ACC112 (cell line): ENCODE measurements at regions not wholly inside any gene's neighbourhood (a gene's known extent, or its start where the extent isn't known, plus 50 kb on each side); places are given as distances from the start of the nearest gene placed in this dataset.
"Not testable (repeated sequence)": the region's sequence is repeated elsewhere in the genome, so short reads cannot be mapped to it uniquely, and the experiment has no call there.

ENCODE experiments used
- H2AFZ ChIP-seq: fragments of 200-600 bp; sonication (generic); one replicate; pipeline ENCODE4 v1.6.0; 2017; ENCODE audit warnings: antibody characterized with exemption, low read length; ENCODE audit not compliant: unreplicated experiment
- H3K27ac ChIP-seq: fragments of 200-600 bp; sonication (generic); 2 replicates; pipeline ENCODE4 v1.5.1; 2014; ENCODE audit warnings: low read depth, mild to moderate bottlenecking, antibody characterized with exemption, low read length, moderate library complexity
- H3K27me3 ChIP-seq: fragments of 200-600 bp; sonication (generic); 2 replicates; pipeline ENCODE4 v1.6.1; 2014; ENCODE audit warnings: mild to moderate bottlenecking, antibody characterized with exemption, low read length, moderate library complexity, mixed read lengths; ENCODE audit not compliant: insufficient read depth
- H3K36me3 ChIP-seq: fragments of 200-600 bp; sonication (generic); 2 replicates; pipeline ENCODE4 v1.6.1; 2016; ENCODE audit warnings: mild to moderate bottlenecking, antibody characterized with exemption, low read length, moderate library complexity, mixed read lengths; ENCODE audit not compliant: insufficient read depth
- H3K4me1 ChIP-seq: fragments of 200-600 bp; sonication (generic); one replicate; pipeline ENCODE4 v1.6.1; 2016; ENCODE audit warnings: low read length, mixed read lengths; ENCODE audit not compliant: insufficient read depth, unreplicated experiment, control insufficient read depth
- H3K4me3 ChIP-seq: fragments of 200-600 bp; sonication (generic); 2 replicates; pipeline ENCODE4 v1.5.1; 2014; ENCODE audit warnings: mild to moderate bottlenecking, low read depth, low read length
- H3K79me2 ChIP-seq: fragments of 200-600 bp; sonication (generic); one replicate; pipeline ENCODE4 v1.6.0; 2016; ENCODE audit warnings: low read length; ENCODE audit not compliant: control insufficient read depth, unreplicated experiment, insufficient read depth

- no peaks in the 10 kb centered on the region for H3K4me1 ChIP-seq
- H3K79me2 ChIP-seq: no peaks in the 10 kb centered on the region
- H3K27ac ChIP-seq: no peak overlapping the region
- no peak overlapping the region for H3K4me3 ChIP-seq
- H3K27me3 ChIP-seq: peaks cover 62% of the 10 kb centered on the region
- no peaks in the 10 kb centered on the region for H3K36me3 ChIP-seq
- H2AFZ ChIP-seq: no peak overlapping the region
These were observed 335.4 kb upstream of the MDFIC2 start for GRCh38 chr3:70647823-70648222.

DNA sequence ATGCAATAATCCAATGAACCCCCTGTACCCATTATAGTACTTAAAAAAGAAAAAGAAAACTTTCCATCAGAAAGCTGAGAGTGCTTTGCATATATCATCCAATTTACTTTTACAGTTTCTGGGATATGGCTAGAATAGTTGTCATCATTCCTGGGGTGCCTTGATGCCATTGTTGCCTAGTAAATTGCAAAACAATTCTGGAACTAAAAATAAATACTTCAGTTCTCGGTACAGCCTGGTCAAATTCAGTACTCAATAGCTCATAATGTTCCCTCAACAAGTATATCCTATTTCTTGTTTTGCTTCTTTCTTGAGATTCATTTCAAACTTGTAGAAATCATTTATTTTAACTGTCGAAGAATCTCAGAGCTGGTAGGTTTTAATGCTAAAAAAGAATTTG is 334.7 kb upstream of the MDFIC2 start:
- H3K79me2 ChIP-seq: no peaks in the 10 kb centered on the region
- no peaks in the 10 kb centered on the region for H3K4me1 ChIP-seq
- peaks cover 63% of the 10 kb centered on the region for H3K27me3 ChIP-seq
- no peak overlapping the region for H3K4me3 ChIP-seq
- no peaks in the 10 kb centered on the region for H3K36me3 ChIP-seq
- H3K27ac ChIP-seq: no peak overlapping the region
- no peak overlapping the region for H2AFZ ChIP-seq

DNA sequence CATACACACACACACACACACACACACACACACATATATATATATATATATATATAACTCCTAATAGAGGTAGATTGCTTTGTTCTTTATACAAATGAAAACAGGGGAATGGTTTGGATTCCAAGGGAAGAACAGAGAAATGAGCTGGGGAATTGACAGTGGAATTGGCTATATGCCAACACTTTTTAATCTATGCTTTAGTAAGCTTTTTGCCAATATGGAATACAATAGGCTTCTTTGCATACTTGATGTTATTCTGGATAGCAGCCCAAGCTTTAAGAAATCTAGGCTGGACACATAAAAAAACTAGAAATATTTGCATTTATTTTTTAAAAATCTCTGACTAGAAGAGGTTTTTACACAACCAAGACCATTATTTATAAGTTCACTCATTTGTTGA is 334.2 kb upstream of the MDFIC2 start:
- no peak overlapping the region for H3K27ac ChIP-seq
- no peak overlapping the region for H2AFZ ChIP-seq
- no peak overlapping the region for H3K4me3 ChIP-seq
- no peaks in the 10 kb centered on the region for H3K36me3 ChIP-seq
- H3K4me1 ChIP-seq: no peaks in the 10 kb centered on the region
- peaks cover 64% of the 10 kb centered on the region for H3K27me3 ChIP-seq
- no peaks in the 10 kb centered on the region for H3K79me2 ChIP-seq

- Histone ChIP-seq H3K36me3 (no peaks in the 10 kb centered on the region), H3K4me3 (no peak overlapping the region), H3K27me3 (peaks cover 65% of the 10 kb centered on the region), H3K4me1 (no peaks in the 10 kb centered on the region), H3K79me2 (no peaks in the 10 kb centered on the region), H3K27ac (no peak overlapping the region), H2AFZ (no peak overlapping the region)
These were observed 328.0 kb upstream of the MDFIC2 start for GRCh38 chr3:70640481-70640880.

DNA sequence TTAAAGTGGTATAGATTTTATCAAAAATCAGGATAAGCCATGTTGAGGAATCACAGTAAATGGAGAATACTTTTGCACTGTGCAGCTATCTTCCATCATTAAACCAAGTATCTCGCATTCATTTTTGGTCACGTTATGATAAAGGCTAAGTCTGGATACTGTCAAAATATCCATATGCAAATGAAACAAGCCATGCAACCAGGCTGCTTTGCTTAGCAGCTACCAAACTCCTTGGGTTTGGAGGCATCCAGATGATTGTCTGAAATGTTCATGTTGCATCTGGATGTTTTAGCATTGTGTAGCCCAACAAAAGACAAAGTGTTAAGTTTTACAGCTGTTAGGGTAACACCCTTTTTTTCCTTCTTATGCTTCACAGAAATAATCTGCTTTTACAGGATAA is 322.9 kb upstream of the MDFIC2 start:
- H3K36me3 ChIP-seq: no peaks in the 10 kb centered on the region
- H3K4me3 ChIP-seq: no peak overlapping the region
- H3K27ac ChIP-seq: no peak overlapping the region
- no peaks in the 10 kb centered on the region for H3K79me2 ChIP-seq
- no peak overlapping the region for H2AFZ ChIP-seq
- no peaks in the 10 kb centered on the region for H3K4me1 ChIP-seq
- H3K27me3 ChIP-seq: peaks cover 71% of the 10 kb centered on the region

DNA sequence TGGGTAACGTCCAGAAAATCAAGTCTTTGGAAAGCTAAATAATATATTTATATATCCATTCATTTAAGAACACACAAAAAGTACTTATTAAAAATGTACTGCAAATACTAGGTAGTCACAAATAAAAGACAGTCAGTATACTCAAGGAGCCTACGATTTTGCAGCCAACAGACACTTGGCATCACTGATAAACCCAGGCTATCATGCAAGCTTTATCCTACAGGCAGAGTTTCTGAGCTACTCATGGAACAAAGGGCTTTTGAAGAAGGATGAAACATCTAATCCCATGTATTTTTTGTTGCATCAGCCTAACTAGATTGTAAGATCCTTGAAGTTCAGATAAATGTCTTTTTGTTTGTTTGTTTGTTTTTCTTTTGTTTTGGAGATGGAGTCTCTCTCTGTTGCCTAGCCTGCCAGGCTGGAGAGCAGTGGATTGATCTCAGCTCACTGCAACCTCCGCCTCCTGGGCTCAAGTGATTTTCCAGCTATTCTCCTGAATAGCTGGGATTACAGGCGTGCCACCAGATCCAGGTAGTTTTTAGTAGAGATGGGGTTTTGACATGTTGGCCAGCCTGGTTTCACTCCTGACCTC is 319.4 kb upstream of the MDFIC2 start:
- Histone ChIP-seq H3K4me3 (no peak overlapping the region), H3K79me2 (no peaks in the 10 kb centered on the region), H3K27ac (no peak overlapping the region), H3K4me1 (no peaks in the 10 kb centered on the region), H2AFZ (no peak overlapping the region), H3K36me3 (no peaks in the 10 kb centered on the region), H3K27me3 (peaks cover 68% of the 10 kb centered on the region)

GRCh38 chr3:70621451-70621850 is 309.0 kb upstream of the MDFIC2 start:
- Histone ChIP-seq H2AFZ (no peak overlapping the region), H3K4me1 (no peaks in the 10 kb centered on the region), H3K79me2 (no peaks in the 10 kb centered on the region), H3K4me3 (no peak overlapping the region), H3K27ac (no peak overlapping the region), H3K36me3 (no peaks in the 10 kb centered on the region), H3K27me3 (peaks cover 75% of the 10 kb centered on the region)

GRCh38 chr3:70620956-70621355 is 308.5 kb upstream of the MDFIC2 start:
- H3K27ac ChIP-seq: no peak overlapping the region
- no peak overlapping the region for H3K4me3 ChIP-seq
- H3K4me1 ChIP-seq: no peaks in the 10 kb centered on the region
- H3K27me3 ChIP-seq: peaks cover 78% of the 10 kb centered on the region
- no peak overlapping the region for H2AFZ ChIP-seq
- H3K79me2 ChIP-seq: no peaks in the 10 kb centered on the region
- no peaks in the 10 kb centered on the region for H3K36me3 ChIP-seq

- H3K4me3 ChIP-seq: no peak overlapping the region
- H3K36me3 ChIP-seq: no peaks in the 10 kb centered on the region
- no peaks in the 10 kb centered on the region for H3K4me1 ChIP-seq
- no peak overlapping the region for H2AFZ ChIP-seq
- no peak overlapping the region for H3K27ac ChIP-seq
- H3K79me2 ChIP-seq: no peaks in the 10 kb centered on the region
- peaks cover 73% of the 10 kb centered on the region for H3K27me3 ChIP-seq
These were observed 307.9 kb upstream of the MDFIC2 start for GRCh38 chr3:70620367-70620766.

- H2AFZ ChIP-seq: no peak overlapping the region
- H3K36me3 ChIP-seq: no peaks in the 10 kb centered on the region
- peaks cover 59% of the 10 kb centered on the region for H3K27me3 ChIP-seq
- H3K27ac ChIP-seq: no peak overlapping the region
- H3K79me2 ChIP-seq: no peaks in the 10 kb centered on the region
- H3K4me1 ChIP-seq: no peaks in the 10 kb centered on the region
- no peak overlapping the region for H3K4me3 ChIP-seq
These were observed 305.7 kb upstream of the MDFIC2 start for GRCh38 chr3:70618151-70618550.

- H3K27ac ChIP-seq, H3K4me3 ChIP-seq, H2AFZ ChIP-seq, H3K4me1 ChIP-seq, H3K36me3 ChIP-seq, H3K79me2 ChIP-seq: not testable (repeated sequence)
- peaks cover 51% of the 10 kb centered on the region for H3K27me3 ChIP-seq
These were observed 304.9 kb upstream of the MDFIC2 start for GRCh38 chr3:70617349-70617748.
